SK-N-MC (cell line): ENCODE measurements at regions not wholly inside any gene's neighbourhood (a gene's known extent, or its start where the extent isn't known, plus 50 kb on each side); places are given as distances from the start of the nearest gene placed in this dataset.

ENCODE experiments used
- EZH2 ChIP-seq: fragments of 200-600 bp; sonication (generic); IDR thresholded peaks from one replicate; pipeline ENCODE4 v1.6.1; 2017; ENCODE audit warnings: antibody characterized with exemption
- POLR2AphosphoS5 ChIP-seq: IDR thresholded peaks from 2 replicates; pipeline ENCODE4 v1.6.1; 2012; ENCODE audit warnings: mild to moderate bottlenecking, low read depth, low read length, borderline replicate concordance

DNA sequence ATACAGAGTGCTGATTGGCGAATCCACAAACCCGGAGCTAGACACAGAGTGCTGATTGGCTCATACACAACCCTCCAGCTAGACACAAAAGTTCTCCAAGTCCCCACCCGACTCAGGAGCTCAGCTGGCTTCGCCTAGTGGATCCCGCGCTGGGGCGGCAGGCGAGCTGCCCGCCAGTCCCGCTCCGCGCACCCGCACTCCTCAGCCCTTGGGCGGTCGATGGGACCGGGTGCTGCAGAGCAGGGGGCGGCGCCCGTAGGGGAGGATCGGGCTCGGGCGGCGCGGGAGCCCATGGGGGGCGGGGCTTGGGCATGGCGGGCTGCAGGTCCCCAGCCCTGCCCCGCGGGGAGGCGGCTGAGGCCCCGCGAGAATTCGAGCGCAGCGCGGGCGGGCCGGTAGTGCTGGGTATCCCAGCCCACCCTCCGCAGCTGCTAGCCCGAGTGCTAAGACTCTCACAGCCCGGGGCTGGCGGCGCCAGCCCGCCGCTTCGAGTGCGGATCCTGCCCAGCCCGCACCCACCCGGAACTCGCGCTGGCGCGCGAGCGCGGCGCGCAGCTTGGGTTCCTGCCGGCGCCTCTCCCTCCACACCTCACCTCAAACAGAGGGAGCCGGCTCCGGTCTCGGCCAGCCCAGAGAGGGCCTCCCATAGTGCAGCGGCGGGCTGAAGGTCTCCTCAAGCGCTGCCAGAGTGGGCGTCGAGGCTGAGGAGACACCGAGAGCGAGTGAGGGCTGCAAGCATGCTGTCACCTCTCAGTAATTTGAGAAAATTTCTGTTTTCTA is 75.5 kb upstream of the ATP5MC3 start:
- TF ChIP-seq POLR2AphosphoS5, result no peak
- TF ChIP-seq EZH2, result no peak
